HepG2 (cell line): ENCODE measurements at regions not wholly inside any gene's neighbourhood (a gene's known extent, or its start where the extent isn't known, plus 50 kb on each side); places are given as distances from the start of the nearest gene placed in this dataset.

Source experiments
- ARID3A ChIP-seq: IDR thresholded peaks from 2 replicates; pipeline ENCODE4 v1.6.1; 2012; ENCODE audit warnings: low read depth, low read length, improper control_type of control experiment
- CEBPG ChIP-seq: IDR thresholded peaks from 2 replicates; pipeline ENCODE4 v1.6.1; 2016
- DDIT3 ChIP-seq: sonication (generic); formaldehyde crosslinking; IDR thresholded peaks from 2 replicates; pipeline ENCODE4 v1.4.0; 2020; ENCODE audit warnings: mild to moderate bottlenecking, missing genetic modification reagents
- IRF9 ChIP-seq: sonication (generic); formaldehyde crosslinking; IDR thresholded peaks from 2 replicates; pipeline ENCODE4 v1.8.0; 2022; ENCODE audit warnings: missing genetic modification reagents, mild to moderate bottlenecking, borderline replicate concordance
- KDM2A ChIP-seq: sonication (generic); formaldehyde crosslinking; IDR thresholded peaks from 2 replicates; pipeline ENCODE4 v1.4.0; 2020; ENCODE audit warnings: low read depth, missing genetic modification reagents, borderline replicate concordance
- KMT2A ChIP-seq: sonication (generic); formaldehyde crosslinking; IDR thresholded peaks from 2 replicates; pipeline ENCODE4 v1.4.0; 2020; ENCODE audit warnings: missing genetic modification reagents
- NCOA5 ChIP-seq: sonication (generic); formaldehyde crosslinking; IDR thresholded peaks from 2 replicates; pipeline ENCODE4 v1.4.0; 2020; ENCODE audit warnings: missing genetic modification reagents
- NCOR1 ChIP-seq: fragments of 200-600 bp; sonication (generic); IDR thresholded peaks from 2 replicates; pipeline ENCODE4 v1.7.0; 2017; ENCODE audit warnings: antibody characterized with exemption, low read length, borderline replicate concordance
- NR2F1 ChIP-seq, 2 experiments: fragments of 450-650 bp in 1 of 2; formaldehyde crosslinking in 1 of 2; IDR thresholded peaks; 2 replicates each; pipeline versions ENCODE4 v1.5.0 to v1.6.1; 2016 to 2020; ENCODE audit warnings: mild to moderate bottlenecking in 1 of 2, missing compliant biosample characterization in 1 of 2, missing genetic modification reagents in 1 of 2, moderate library complexity in 1 of 2
- SAP130 ChIP-seq: IDR thresholded peaks from 2 replicates; pipeline ENCODE4 v1.6.1; 2016; ENCODE audit warnings: low read depth
- SP2 ChIP-seq: sonication (generic); formaldehyde crosslinking; IDR thresholded peaks from 2 replicates; pipeline ENCODE4 v1.5.1; 2020; ENCODE audit warnings: mild to moderate bottlenecking, missing genetic modification reagents
- ZFYVE20 ChIP-seq: sonication (generic); formaldehyde crosslinking; IDR thresholded peaks from 2 replicates; pipeline ENCODE4 v1.8.0; 2023; ENCODE audit warnings: low read depth, mild to moderate bottlenecking, moderate library complexity, missing genetic modification reagents, borderline replicate concordance
- ZNF205 ChIP-seq: IDR thresholded peaks from 2 replicates; pipeline ENCODE4 v1.6.1; 2018; ENCODE audit warnings: missing biosample characterization, missing genetic modification reagents
- ZNF280B ChIP-seq: sonication (generic); formaldehyde crosslinking; IDR thresholded peaks from 2 replicates; pipeline ENCODE4 v1.5.0; 2020; ENCODE audit warnings: missing genetic modification reagents, mild to moderate bottlenecking, borderline replicate concordance
- ZNF549 ChIP-seq: sonication (generic); formaldehyde crosslinking; IDR thresholded peaks from 2 replicates; pipeline ENCODE4 v1.5.0; 2020; ENCODE audit warnings: missing genetic modification reagents
- ZNF589 ChIP-seq: sonication (generic); formaldehyde crosslinking; conservative IDR thresholded peaks from 2 replicates; pipeline ENCODE4 v1.8.0; 2022; ENCODE audit warnings: mild to moderate bottlenecking, moderate library complexity, missing genetic modification reagents
- ZNF629 ChIP-seq: sonication (generic); formaldehyde crosslinking; conservative IDR thresholded peaks from 2 replicates; pipeline ENCODE4 v1.5.0; 2020; ENCODE audit warnings: missing genetic modification reagents
- ZNF687 ChIP-seq: sonication (generic); formaldehyde crosslinking; IDR thresholded peaks from 2 replicates; pipeline ENCODE4 v1.5.1; 2020; ENCODE audit warnings: mild to moderate bottlenecking, missing genetic modification reagents, moderate library complexity
- ZNF75D ChIP-seq: sonication (generic); formaldehyde crosslinking; IDR thresholded peaks from 2 replicates; pipeline ENCODE4 v1.8.1; 2023; ENCODE audit warnings: missing genetic modification reagents, mild to moderate bottlenecking, borderline replicate concordance
- ZSCAN21 ChIP-seq: sonication (generic); formaldehyde crosslinking; IDR thresholded peaks from 2 replicates; pipeline ENCODE4 v1.8.0; 2022; ENCODE audit warnings: mild to moderate bottlenecking, missing genetic modification reagents, moderate library complexity, borderline replicate concordance

- TF ChIP-seq ARID3A: peak; percentile 28; the same call in 1 of the 2 replicates
- TF ChIP-seq ZNF589 (CRISPR knock-in tag): 0 out of 2 replicates have a peak, but pooled peaks have one; percentile 78
- peak; percentile 90 for TF ChIP-seq NCOR1
- peak; percentile 76 for TF ChIP-seq ZNF205
- no peak; the same call in 1 of the 2 replicates for TF ChIP-seq ZNF629 (CRISPR knock-in tag)
- TF ChIP-seq CEBPG: peak; percentile 67
- no peak for TF ChIP-seq ZNF549 (CRISPR knock-in tag)
- TF ChIP-seq ZFYVE20: no peak
- no peak for TF ChIP-seq DDIT3 (CRISPR knock-in tag)
- no peak for TF ChIP-seq ZNF75D (CRISPR knock-in tag)
- TF ChIP-seq ZNF687 (CRISPR knock-in tag): peak; percentile 98
- peak; percentile 71; the same call in 1 of the 2 replicates for TF ChIP-seq KMT2A (CRISPR knock-in tag)
- TF ChIP-seq NR2F1 (CRISPR knock-in tag; IDR thresholded peaks at IDR 0.05): no peak; a peak in 1 of 4 replicates
- TF ChIP-seq SAP130: peak; percentile 84
- TF ChIP-seq NCOA5 (CRISPR knock-in tag): no peak
- peak; percentile 90 for TF ChIP-seq ZSCAN21 (CRISPR knock-in tag)
- TF ChIP-seq SP2 (CRISPR knock-in tag): 0 out of 2 replicates have a peak, but pooled peaks have one; percentile 21
- TF ChIP-seq KDM2A (CRISPR knock-in tag): peak; percentile 87
- TF ChIP-seq IRF9 (CRISPR knock-in tag): peak; percentile 95
- no peak for TF ChIP-seq ZNF280B (CRISPR knock-in tag)
Observed at GRCh38 chr4:123505095-123506010, 108.8 kb downstream of the SPRY1 start (continued).
